GM21515 (cell line): ENCODE measurements at regions not wholly inside any gene's neighbourhood (a gene's known extent, or its start where the extent isn't known, plus 50 kb on each side); places are given as distances from the start of the nearest gene placed in this dataset.
"Not testable (repeated sequence)": the region's sequence is repeated elsewhere in the genome, so short reads cannot be mapped to it uniquely, and the experiment has no call there.

Source experiments
- ATAC-seq: cut with Tn5 transposase; IDR thresholded peaks from one replicate; pipeline ENCODE4 v1.9.1; 2021; ENCODE audit not compliant: unreplicated experiment

DNA sequence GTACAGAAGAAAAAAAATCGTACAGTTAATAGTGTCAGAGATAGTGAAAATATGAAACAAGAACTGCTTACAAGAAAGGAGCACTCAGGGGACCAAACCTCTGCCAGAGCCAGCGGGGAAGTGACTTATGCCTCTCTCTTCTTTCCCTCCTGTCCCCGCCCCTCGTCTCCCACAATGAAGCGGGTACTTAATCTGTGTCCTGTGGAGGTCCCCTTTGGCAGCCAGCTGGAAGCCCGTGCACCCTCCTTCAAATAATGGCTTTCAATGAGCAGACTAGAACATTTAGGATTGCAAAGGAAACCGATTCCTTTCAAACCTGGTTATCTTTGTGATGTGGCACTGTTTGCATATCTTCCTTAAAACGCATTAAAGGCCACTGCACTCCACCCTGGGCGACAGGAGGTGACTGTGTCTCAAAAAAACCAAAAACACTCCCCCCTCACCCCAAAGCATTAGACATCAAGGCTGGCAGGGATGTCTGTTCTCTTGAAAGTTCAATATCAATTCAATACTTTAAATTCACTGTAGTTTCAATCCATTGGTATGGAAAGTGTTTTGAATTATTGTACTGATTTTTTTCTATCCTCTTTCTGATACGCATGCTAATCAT lies 51.7 kb downstream of the PPIAL4C start:
- ATAC-seq = not testable (repeated sequence)

DNA sequence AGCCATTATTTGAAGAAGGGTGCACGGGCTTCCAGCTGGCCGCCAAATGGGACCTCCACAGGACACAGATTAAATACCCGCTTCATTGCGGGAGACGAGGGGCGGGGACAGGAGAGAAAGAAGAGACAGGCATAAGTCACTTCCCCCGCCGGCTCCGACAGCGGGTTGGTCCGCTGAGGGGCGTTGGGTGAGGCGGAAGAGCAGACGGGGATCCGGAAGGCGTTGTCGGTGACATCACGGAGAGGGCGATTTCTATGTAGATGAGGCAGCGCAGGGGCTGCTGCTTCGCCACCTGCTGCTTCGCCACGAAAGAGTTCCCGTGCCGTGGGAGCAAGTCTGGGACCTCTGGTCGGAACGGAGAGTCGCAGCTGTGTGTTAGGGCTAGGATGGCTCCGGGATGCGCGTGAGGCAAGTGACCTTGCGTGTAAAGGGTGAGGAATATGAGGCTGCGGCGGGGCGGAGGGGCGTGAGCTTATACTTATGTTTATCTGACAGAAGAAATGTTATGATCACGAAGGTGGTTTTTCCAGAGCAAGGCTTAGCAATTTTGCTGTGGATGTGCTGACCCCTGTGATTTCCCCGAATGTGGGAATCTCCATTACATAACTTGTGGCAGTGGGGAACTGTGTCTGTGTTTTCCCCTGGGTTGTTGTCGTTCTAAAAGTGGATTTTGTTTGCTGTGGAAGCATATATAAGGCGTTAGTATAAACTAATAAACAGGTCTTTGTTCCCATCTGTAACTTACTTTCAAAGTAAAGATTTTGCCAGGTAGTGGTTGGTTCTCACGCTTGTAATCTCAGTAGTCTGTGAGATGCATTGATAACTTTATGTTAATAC lies 52.9 kb downstream of the PPIAL4C start:
- peak; percentile 88 for ATAC-seq

DNA sequence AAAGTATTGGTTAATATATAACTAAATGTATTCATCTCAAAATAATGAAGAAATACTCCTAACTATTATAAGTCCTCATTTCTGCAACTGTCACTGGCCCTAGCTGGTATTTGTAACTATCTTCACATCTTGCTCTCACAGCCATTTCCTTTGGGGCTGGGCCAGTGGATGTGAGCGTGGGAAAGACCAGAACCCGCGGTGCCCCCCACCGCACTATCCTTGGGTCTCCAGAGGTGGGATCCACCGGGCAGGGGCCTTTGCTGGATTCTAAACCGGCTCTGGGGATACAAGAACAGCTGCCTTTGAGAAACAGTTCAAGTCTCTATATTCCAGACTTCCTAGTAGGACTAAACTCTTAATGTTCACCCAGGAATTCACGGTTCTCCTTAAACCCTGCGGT lies 54.8 kb downstream of the PPIAL4C start:
- not testable (repeated sequence) for ATAC-seq

DNA sequence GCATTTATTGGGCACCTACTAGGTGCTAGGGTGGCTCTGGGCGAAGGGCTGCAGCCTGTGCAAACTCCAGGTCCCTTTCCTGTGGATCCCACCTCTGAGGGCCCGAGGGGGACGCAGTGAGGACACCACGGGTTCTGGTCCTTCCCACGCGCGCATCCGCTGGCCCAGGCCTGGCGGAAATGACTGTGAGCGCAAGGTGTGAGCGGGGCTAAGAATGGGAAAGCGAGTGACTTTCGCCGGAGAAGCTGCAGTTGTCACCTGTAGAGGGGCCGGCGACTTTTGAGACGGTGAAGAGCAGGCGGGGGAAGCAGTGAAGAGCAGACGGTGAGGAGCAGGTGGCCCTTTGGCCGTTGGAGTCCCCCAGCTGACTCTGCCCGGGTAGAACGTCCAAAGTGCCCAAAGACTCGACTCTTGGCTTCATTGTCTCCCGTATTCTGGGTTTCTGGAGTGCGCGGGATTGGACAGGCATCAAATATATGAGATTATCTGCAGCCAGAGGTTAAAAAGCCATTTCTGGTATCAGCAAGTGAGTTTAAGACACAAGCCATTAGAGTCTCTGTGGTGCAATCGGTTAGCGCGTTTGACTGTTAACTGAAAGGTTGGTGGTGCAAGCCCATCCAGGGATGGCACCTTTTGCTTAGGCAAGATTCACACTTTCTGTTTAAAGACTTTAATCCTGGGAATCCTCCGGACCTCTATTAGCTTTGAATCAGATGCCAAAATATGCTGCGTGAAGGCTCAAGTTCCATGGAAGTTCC lies 55.4 kb downstream of the PPIAL4C start:
- ATAC-seq = not testable (repeated sequence)

DNA sequence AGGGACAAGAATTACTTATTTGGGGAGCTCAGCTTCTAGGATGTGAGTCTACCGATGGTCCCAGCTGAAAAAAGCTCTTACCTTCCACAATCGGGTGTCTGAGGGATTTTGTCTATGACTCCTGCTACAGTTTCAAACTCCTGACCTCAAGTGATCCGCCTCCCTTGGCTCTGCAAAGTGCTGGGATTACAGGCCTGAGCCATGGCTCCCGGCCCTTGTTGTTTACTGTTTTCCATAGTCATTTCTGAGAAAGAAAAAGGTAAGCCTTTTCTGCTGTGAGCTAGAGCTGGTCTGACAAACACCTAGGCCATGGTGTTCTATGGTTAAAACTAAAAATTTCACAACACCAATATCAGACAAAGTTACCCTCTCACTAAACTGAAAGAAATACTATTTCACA lies 57.5 kb downstream of the PPIAL4C start:
- not testable (repeated sequence) for ATAC-seq

DNA sequence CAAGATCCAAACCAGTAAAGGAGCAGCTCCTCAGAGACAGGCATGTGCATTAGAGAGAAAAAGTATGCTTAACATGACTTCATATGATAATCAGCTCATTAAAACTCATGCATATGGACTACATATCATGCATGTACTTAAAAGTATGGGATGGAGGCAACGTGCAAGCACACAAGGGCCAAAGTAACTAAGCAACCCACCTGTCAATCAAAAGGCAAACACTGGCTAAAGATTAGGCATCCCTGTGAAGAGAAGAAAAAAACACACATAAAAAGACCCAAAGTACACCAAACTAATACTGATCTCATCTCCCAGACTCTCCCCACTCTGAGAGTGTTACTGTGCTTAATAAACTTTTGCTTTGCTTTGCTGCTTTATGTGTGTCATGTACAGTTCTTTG lies 61.2 kb downstream of the PPIAL4C start:
- not testable (repeated sequence) for ATAC-seq

DNA sequence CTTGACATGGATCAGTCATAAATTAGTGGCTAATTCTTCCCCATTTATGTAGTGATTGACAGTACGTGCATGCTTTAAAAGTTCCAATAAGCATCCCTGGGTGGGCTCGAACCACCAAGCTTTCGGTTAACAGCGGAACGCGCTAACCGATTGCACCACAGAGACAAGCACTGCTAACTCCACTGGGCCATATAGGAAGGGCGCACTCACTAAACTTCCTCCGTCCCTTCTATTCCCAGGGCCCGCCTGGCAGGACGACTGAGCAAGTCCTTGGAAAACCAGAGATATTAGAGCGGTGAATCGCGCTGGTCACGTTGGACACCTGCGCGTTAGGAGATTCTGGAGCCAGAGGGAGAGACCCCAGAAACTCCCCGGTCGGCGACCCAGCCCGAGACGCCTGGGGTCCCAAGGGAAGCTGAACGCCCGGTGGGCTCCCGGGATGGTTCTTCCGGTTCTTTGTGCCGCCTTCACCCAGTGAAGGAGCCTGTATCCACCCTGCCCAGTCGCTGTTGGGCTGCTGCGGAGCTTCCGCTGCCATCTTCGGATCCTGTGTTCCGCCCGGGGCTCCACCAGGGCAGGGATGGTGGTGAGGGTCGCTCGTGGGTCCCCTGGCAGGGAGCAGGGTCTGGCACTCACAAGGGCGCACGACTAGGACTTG lies 62.8 kb downstream of the PPIAL4C start:
- ATAC-seq = not testable (repeated sequence)

DNA sequence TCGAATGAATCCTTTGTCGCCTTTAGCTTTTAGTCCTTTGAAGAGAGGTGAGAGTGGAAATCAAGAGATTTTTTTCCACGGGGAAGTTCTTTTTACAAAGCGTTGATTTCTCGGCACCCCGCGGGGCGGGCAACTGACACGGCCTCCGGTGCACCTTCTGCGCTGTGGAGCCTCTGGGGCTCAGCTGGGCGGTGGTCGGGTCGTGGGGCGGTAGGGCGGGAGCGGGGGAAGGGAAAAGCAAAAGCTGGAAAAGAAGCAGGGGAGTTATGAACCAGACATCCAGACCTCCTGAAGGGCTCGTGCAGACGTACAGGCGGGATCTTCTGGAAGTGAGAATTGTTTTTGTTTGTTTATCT lies 63.3 kb downstream of the PPIAL4C start:
- not testable (repeated sequence) for ATAC-seq

DNA sequence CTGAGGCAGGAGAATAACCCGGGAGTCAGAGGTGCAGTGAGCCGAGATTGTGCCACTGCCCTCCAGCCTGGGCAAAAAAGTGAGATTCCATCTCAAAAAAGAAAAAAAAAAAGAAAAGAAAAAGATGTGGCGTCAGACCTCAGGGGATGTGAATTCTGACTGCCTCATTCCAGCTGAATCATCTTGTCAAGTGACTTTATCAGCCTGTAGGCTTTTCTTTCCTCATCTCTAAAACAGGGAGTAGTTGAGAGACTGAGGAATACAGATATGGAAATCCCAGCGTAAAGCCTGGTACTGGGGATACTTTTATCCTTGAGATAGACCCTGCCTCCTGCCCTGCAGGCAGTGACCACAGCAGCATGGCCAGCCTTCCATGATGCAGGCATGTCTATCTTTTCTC lies 74.1 kb downstream of the PPIAL4C start:
- ATAC-seq = not testable (repeated sequence)

DNA sequence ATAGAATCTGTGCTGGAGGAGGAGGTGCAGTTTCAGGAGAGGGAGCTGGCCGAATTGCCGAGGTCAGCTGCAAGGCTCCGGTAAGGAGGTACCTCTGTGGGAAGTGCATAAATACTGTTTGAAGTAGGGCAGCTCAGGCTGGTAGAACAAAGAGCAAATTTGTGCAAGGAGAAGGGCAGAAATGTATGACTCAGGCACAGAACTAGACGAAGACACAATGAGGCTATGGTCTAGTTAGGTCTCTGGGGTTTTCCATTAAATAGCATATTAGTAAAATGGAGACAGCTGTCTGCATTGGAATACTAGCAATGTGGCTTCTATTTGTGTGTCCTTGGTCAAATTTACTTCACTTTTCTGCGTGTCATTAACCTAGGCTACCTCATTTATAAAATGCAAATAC lies 74.5 kb downstream of the PPIAL4C start:
- not testable (repeated sequence) for ATAC-seq

DNA sequence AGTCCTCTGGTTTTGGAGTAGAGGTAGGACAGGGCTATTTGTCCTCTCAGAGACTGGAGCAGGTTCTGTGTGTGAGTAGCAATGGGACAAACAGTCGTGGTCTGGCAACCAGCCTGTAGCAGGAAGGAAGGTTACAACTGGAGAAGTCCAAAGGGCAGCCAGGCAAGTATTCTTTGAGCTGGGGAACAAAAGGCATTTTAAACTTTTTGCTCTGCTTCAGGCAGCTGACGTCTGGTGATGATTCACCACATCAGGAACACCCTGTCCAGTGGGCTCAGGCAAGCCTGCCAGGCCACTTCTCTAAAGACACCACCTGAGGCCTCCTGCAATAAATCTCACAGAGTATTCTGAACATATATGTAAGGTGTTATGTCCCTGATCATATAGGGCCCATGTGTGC lies 81.0 kb downstream of the PPIAL4C start:
- not testable (repeated sequence) for ATAC-seq

DNA sequence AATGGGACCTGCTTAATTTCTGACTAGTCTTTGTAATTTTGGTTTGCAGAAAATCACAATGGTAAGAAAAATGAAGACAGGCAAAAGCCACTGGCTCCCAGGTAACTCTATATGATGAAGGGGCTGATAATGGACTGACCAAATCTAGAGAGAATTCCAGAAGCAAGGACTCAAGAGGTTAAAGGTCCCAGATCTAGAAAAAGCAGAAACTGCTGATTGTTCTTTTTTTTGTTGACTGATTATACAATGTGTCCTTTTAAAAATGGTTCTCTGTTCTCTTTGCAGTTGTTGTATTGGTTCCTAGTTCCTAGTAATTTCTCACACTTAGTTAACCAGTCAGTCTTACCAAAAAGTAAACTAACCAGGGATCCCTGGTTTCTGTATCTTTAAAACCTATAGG lies 81.4 kb downstream of the PPIAL4C start:
- ATAC-seq = not testable (repeated sequence)

DNA sequence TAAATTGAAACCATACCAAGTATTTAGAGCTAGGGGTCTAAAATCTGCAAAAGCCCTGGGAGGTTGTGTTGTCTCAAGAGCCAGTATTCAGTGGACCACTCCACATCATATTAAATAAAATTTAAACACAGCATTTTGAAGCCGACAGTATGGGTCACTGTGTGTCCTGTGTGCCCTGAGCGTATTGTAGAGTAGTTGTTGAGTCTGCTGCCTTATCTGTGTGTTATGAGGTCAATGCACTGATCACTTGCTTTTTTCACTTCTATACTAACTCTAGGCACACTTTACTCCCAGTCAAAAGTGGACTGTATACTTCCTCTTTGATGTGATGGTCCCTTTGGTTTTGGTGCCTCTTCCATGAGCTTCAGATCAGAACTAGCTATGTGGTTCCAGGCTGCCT lies 81.9 kb downstream of the PPIAL4C start:
- ATAC-seq = not testable (repeated sequence)

DNA sequence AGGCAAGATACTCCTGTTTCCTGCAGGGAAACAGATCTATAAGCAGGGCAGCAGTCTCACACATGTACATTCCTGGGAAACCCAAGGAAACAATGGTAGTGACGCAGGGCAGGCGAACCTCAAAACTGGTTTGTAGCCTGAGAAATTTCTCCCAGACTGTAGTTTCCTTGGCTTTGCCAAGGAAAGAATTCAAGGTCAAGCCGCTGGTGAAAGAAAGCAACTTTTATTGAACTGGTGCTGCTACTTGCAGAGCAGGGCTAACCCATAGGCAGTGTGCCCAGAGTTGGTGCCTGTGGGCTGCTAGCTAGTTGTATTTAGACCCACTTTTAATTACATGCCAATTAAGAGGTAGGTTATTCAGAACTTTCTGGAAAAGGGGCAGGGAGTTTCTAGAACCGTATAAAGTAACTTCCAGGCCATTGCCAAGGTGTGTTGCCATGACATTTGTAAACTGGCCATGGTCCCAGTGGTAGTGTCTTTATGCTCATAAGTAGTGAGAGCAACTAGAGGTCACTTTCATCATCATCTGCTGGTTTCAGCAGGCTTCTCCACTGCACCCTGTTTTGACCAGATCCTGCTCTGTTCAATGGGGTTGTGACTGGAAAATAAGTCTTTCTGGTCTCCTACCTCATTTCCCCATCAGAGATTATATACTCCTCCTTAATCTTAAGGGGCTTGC lies 89.7 kb downstream of the PPIAL4C start:
- not testable (repeated sequence) for ATAC-seq

DNA sequence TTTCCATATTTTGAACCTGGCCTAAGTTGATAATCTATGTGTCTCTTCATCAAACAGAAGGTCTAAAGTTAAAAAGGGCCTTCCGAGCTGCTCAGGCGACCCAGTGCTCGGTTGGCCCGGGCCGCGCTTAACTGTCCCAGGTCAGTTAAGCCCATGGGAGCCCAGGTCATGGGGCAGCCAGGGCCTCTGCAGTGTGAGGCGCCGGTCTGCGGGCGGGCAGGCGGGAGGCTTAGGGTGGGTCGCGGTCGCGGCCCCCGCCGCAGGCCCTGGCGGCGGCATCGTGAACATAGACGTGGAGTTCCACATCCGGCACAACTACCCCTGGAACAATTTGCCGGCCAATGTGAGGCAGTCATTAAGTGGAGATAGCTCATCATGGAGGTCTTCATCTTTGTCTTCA lies 91.3 kb downstream of the PPIAL4C start:
- not testable (repeated sequence) for ATAC-seq

DNA sequence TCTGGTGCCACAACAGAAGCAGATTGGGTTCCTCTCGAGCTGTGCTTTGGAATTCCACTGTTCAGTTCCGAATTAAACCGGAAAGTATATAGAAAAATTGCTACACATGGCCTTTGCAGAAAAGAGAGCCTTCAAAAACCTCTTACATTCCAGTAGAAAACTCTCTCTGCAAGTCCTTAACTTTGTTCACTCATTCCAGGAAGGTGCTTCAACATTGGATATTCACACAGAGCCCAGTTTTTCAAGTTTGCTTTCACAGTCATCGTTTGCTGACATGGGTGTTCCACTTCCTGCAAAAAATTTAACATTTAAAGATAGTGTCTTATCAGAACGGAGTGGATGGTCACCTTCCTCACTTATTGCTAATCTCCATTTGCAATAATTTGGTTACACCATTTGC lies 93.7 kb downstream of the PPIAL4C start:
- ATAC-seq = not testable (repeated sequence)

DNA sequence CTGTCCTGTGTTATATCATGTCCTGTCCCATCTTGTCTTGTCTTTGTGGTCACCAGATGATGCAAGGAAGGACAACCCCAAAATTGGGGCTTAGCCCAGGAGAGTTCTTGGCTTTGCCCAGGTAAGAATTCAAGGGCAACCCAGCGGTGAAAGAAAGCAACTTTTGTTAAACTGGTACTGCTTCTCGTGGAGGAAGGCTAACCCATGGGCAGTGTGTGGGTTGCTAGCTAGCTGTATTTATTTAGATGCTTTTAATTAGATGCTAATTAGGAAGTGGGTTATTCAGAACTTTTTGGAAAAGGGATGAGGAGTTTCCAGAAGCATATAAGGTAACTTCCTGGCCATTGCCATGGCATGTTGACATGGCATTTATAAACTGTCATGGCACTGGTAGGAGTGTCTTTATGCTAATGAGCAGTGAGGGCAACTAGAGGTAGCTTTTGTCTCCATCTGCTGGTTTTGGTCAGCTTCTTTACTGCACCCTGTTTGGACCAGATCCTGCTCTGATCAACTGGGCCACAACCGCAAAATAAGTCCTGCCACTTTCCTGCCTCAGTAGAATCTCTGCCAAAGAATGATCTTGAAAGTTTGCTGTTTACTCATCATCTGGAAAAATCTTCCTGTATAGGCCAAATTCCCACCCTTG lies 95.8 kb upstream of the FCGR1A start:
- peak; percentile 54 for ATAC-seq

DNA sequence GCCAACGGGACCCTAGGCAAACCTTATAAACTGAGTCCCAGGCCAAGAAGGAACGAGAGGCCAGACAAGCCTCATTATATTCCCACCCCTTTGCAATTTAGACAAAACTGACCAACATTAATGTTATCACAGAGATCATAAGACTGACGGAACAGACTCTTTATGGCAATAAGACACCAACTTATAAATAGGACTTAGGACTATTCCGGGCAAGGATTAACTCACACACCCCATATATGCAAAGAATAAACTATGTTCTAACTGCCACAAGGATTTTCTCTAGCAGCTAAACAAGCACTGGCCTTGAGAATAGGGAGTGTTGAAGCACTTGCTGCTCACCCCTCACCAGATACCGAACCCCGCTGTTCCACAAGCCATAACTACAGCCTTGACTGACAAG lies 91.1 kb upstream of the FCGR1A start:
- ATAC-seq = not testable (repeated sequence)

DNA sequence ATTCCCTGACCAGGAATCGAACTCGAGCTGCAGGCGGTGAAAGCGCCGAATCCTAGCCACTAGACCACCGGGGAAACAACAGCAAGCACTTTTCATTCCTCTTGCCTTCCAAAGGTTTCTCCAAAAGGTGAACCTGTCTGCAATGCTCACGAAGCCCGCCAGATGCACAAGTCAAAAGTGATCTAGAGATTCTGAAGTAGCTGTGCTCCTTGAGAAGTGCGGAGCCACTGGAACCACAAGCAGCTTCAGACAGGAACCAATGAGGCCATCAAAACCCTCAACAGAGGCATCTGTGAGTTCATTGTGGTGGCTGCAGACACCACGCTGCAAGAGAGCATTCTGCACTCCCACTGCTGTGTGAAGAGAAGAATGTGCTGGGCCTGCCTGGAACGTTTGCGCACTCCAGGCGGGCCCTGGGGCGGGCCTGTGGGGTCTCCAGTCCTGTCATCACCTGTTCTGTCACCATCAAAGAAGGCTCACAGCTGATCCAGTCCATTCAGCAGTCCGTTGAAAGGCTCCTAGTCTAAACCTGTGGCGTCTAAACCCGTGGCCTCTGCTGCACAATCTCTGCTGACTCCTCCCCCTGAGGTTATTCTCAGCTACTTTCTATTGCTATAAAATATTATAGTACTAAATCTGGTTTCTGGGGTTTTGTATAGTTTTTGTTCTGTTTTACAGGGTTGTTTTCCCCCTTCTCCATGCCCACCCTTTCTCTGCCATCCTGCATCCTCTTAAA lies 89.5 kb upstream of the FCGR1A start:
- ATAC-seq = not testable (repeated sequence)
